Astrocyte (in vitro differentiated cells and primary cell): ENCODE measurements at regions not wholly inside any gene's neighbourhood (a gene's known extent, or its start where the extent isn't known, plus 50 kb on each side); places are given as distances from the start of the nearest gene placed in this dataset.

Source experiments
- DNase-seq: peaks from one replicate; pipeline ENCODE4 v3.0.0-alpha.2; 2010; ENCODE audit warnings: low read depth
- FAIRE-seq: peaks from 2 replicates; lab custom pipeline; 2011; peaks lifted over from hg19 to GRCh38; lab: Jason Lieb, UNC
- H2AFZ ChIP-seq: 2 replicates; pipeline ENCODE4 v1.6.0; 2012; ENCODE audit warnings: low read depth, low read length, inconsistent platforms
- H3K27ac ChIP-seq: 2 replicates; pipeline ENCODE4 v1.5.1; 2011; ENCODE audit warnings: low read depth, low read length, inconsistent platforms
- H3K27me3 ChIP-seq: 2 replicates; pipeline ENCODE4 v1.6.0; 2011; ENCODE audit warnings: low read length, inconsistent platforms; ENCODE audit not compliant: insufficient read depth
- H3K36me3 ChIP-seq: 2 replicates; pipeline ENCODE4 v1.5.1; 2011; ENCODE audit warnings: low read length, inconsistent platforms; ENCODE audit not compliant: insufficient read depth
- H3K4me1 ChIP-seq: 2 replicates; pipeline ENCODE4 v1.5.1; 2011; ENCODE audit warnings: low read length, inconsistent platforms; ENCODE audit not compliant: insufficient read depth
- H3K4me2 ChIP-seq: 2 replicates; pipeline ENCODE4 v1.6.0; 2012; ENCODE audit warnings: low read length, inconsistent platforms
- H3K4me3 ChIP-seq: 2 replicates; pipeline ENCODE4 v1.5.1; 2011; ENCODE audit warnings: low read depth, mild to moderate bottlenecking, low read length, inconsistent platforms; ENCODE audit not compliant: insufficient read depth
- H3K79me2 ChIP-seq: 2 replicates; pipeline ENCODE4 v1.6.0; 2012; ENCODE audit warnings: mild to moderate bottlenecking, low read length, inconsistent platforms; ENCODE audit not compliant: insufficient read depth
- H3K9ac ChIP-seq: 2 replicates; pipeline ENCODE4 v1.6.0; 2012; ENCODE audit warnings: mild to moderate bottlenecking, low read length, inconsistent platforms
- H3K9me3 ChIP-seq: 2 replicates; pipeline ENCODE4 v1.5.1; 2012; ENCODE audit warnings: low read depth, mild to moderate bottlenecking, low read length, inconsistent platforms; ENCODE audit not compliant: insufficient read depth
- H4K20me1 ChIP-seq: 2 replicates; pipeline ENCODE4 v1.6.0; 2012; ENCODE audit warnings: low read length, inconsistent platforms; ENCODE audit not compliant: insufficient read depth
- H3K27ac Mint-ChIP-seq: one replicate; pipeline ENCODE4 v1.8.0; 2021; ENCODE audit warnings: mild to moderate bottlenecking, mixed read lengths; ENCODE audit not compliant: unreplicated experiment
- H3K27me3 Mint-ChIP-seq: one replicate; pipeline ENCODE4 v1.8.0; 2021; ENCODE audit warnings: low read depth, mixed read lengths; ENCODE audit not compliant: unreplicated experiment
- H3K36me3 Mint-ChIP-seq: one replicate; pipeline ENCODE4 v1.8.0; 2021; ENCODE audit warnings: low read depth, mixed read lengths; ENCODE audit not compliant: unreplicated experiment
- H3K4me1 Mint-ChIP-seq: one replicate; pipeline ENCODE4 v1.8.0; 2021; ENCODE audit warnings: low read depth, mixed read lengths; ENCODE audit not compliant: unreplicated experiment
- H3K4me3 Mint-ChIP-seq: one replicate; pipeline ENCODE4 v1.8.0; 2021; ENCODE audit warnings: mild to moderate bottlenecking, moderate library complexity, mixed read lengths; ENCODE audit not compliant: unreplicated experiment
- H3K9me3 Mint-ChIP-seq: one replicate; pipeline ENCODE4 v1.8.0; 2021; ENCODE audit warnings: mild to moderate bottlenecking, mixed read lengths; ENCODE audit not compliant: unreplicated experiment
- CTCF ChIP-seq: IDR thresholded peaks from 2 replicates; pipeline ENCODE4 v1.5.1; 2011; ENCODE audit warnings: low read depth, mild to moderate bottlenecking, inconsistent platforms, low read length, moderate library complexity; ENCODE audit not compliant: insufficient read depth
- EZH2 ChIP-seq: IDR thresholded peaks from 2 replicates; pipeline ENCODE4 v1.6.1; 2012; ENCODE audit warnings: mild to moderate bottlenecking, low read length, inconsistent platforms; ENCODE audit not compliant: insufficient read depth

- peaks cover 31% of the 10 kb centered on the region for H3K27me3 Mint-ChIP-seq
These were observed 601.7 kb downstream of the NPHP4 start for GRCh38 chr1:5390504-5390903.

GRCh38 chr1:5389101-5389885, 602.9 kb downstream of the NPHP4 start:
- Histone ChIP-seq H3K9me3 (peaks cover 20% of the 10 kb centered on the region), H3K4me3 (no peak overlapping the region), H4K20me1 (no peaks in the 10 kb centered on the region), H3K4me1 (no peaks in the 10 kb centered on the region), H2AFZ (no peak overlapping the region), H3K9ac (no peak overlapping the region), H3K27ac (no peak overlapping the region), H3K27me3 (no peaks in the 10 kb centered on the region), H3K4me2 (no peak overlapping the region), H3K79me2 (no peaks in the 10 kb centered on the region), H3K36me3 (no peaks in the 10 kb centered on the region)
- H3K4me3 Mint-ChIP-seq, result no peak overlapping the region
- no peaks in the 10 kb centered on the region for H3K9me3 Mint-ChIP-seq
- no peak overlapping the region for H3K27ac Mint-ChIP-seq
- H3K4me1 Mint-ChIP-seq, result peaks cover 10% of the 10 kb centered on the region
- no peak for DNase-seq
- peaks cover 23% of the 10 kb centered on the region for H3K27me3 Mint-ChIP-seq
- TF ChIP-seq CTCF (no peak), EZH2 (no peak)
- H3K36me3 Mint-ChIP-seq, result no peaks in the 10 kb centered on the region
- no peak for FAIRE-seq

More at GRCh38 chr1:5390504-5390903, 601.7 kb downstream of the NPHP4 start:
- Mint-ChIP-seq H3K4me3 (no peak overlapping the region), H3K4me1 (peaks cover 10% of the 10 kb centered on the region), H3K27ac (no peak overlapping the region), H3K9me3 (peaks cover 4% of the 10 kb centered on the region), H3K36me3 (no peaks in the 10 kb centered on the region)
- Histone ChIP-seq H3K9ac (no peak overlapping the region), H3K9me3 (peaks cover 16% of the 10 kb centered on the region), H3K27ac (no peak overlapping the region), H3K27me3 (no peaks in the 10 kb centered on the region), H3K4me2 (no peak overlapping the region), H4K20me1 (no peaks in the 10 kb centered on the region), H3K4me3 (no peak overlapping the region), H2AFZ (no peak overlapping the region), H3K36me3 (no peaks in the 10 kb centered on the region), H3K79me2 (no peaks in the 10 kb centered on the region), H3K4me1 (no peaks in the 10 kb centered on the region)
- no peak for FAIRE-seq
- DNase-seq, result no peak
- no peak for TF ChIP-seq EZH2
- TF ChIP-seq CTCF, result no peak

- Histone ChIP-seq H3K4me3 (no peak overlapping the region), H3K9ac (no peak overlapping the region), H3K27ac (no peak overlapping the region), H4K20me1 (no peaks in the 10 kb centered on the region), H3K4me2 (no peak overlapping the region), H3K79me2 (no peaks in the 10 kb centered on the region), H2AFZ (no peak overlapping the region), H3K27me3 (no peaks in the 10 kb centered on the region), H3K36me3 (no peaks in the 10 kb centered on the region), H3K4me1 (no peaks in the 10 kb centered on the region), H3K9me3 (peaks cover 20% of the 10 kb centered on the region)
- peaks cover 10% of the 10 kb centered on the region for H3K4me1 Mint-ChIP-seq
- no peak overlapping the region for H3K27ac Mint-ChIP-seq
- H3K9me3 Mint-ChIP-seq, result no peaks in the 10 kb centered on the region
- H3K27me3 Mint-ChIP-seq, result peaks cover 19% of the 10 kb centered on the region
- no peak overlapping the region for H3K4me3 Mint-ChIP-seq
- no peaks in the 10 kb centered on the region for H3K36me3 Mint-ChIP-seq
- FAIRE-seq (no peak), DNase-seq (no peak)
- TF ChIP-seq CTCF (no peak), EZH2 (no peak)
These were observed 603.6 kb downstream of the NPHP4 start for GRCh38 chr1:5388622-5389021.
